Lung microvascular endothelial cell (primary cell): ENCODE measurements at regions not wholly inside any gene's neighbourhood (a gene's known extent, or its start where the extent isn't known, plus 50 kb on each side); places are given as distances from the start of the nearest gene placed in this dataset.
"Not testable (repeated sequence)": the region's sequence is repeated elsewhere in the genome, so short reads cannot be mapped to it uniquely, and the experiment has no call there.

Experiments
- DNase-seq, 2 donors: peaks; one replicate each; pipeline versions ENCODE4 v3.0.0 to v3.0.0-alpha.2; 2010; ENCODE audit warnings: low read depth in 2 of 2

GRCh38 chr2:129800285-129800684 is 179.2 kb upstream of the RAB6C start:
- DNase-seq = no peak

- no peak for DNase-seq
Measured at GRCh38 chr2:129800686-129801085, 178.8 kb upstream of the RAB6C start.

GRCh38 chr2:129801575-129801974 is 177.9 kb upstream of the RAB6C start:
- DNase-seq = peak in 1 of 2 donors; percentile 15

- no peak for DNase-seq
Measured at GRCh38 chr2:129802290-129802689, 177.2 kb upstream of the RAB6C start.

- DNase-seq = no peak
Measured at GRCh38 chr2:129803032-129803431, 176.4 kb upstream of the RAB6C start.

- no peak for DNase-seq
Measured at GRCh38 chr2:129803871-129804270, 175.6 kb upstream of the RAB6C start.

GRCh38 chr2:129805899-129806298 is 173.6 kb upstream of the RAB6C start:
- DNase-seq = no peak

GRCh38 chr2:129806317-129806716 is 173.1 kb upstream of the RAB6C start:
- no peak for DNase-seq

- no peak for DNase-seq
Measured at GRCh38 chr2:129806990-129807389, 172.5 kb upstream of the RAB6C start.

GRCh38 chr2:129807642-129808338 is 171.7 kb upstream of the RAB6C start:
- DNase-seq = not testable (repeated sequence)

GRCh38 chr2:129810521-129810920 is 168.9 kb upstream of the RAB6C start:
- no peak for DNase-seq

- DNase-seq = no peak
Measured at GRCh38 chr2:129812071-129812470, 167.4 kb upstream of the RAB6C start.

- DNase-seq = no peak
Measured at GRCh38 chr2:129812654-129813053, 166.8 kb upstream of the RAB6C start.

- no peak for DNase-seq
Measured at GRCh38 chr2:129813404-129813803, 166.1 kb upstream of the RAB6C start.

GRCh38 chr2:129816813-129817574 is 162.5 kb upstream of the RAB6C start:
- no peak for DNase-seq

GRCh38 chr2:129819855-129820254 is 159.6 kb upstream of the RAB6C start:
- DNase-seq = no peak

- no peak for DNase-seq
Measured at GRCh38 chr2:129820908-129821307, 158.6 kb upstream of the RAB6C start.

GRCh38 chr2:129821445-129821844 is 158.0 kb upstream of the RAB6C start:
- no peak for DNase-seq

GRCh38 chr2:129823044-129823443 is 156.4 kb upstream of the RAB6C start:
- no peak for DNase-seq

- no peak for DNase-seq
Measured at GRCh38 chr2:129827311-129828090, 152.0 kb upstream of the RAB6C start.

- DNase-seq = no peak
Measured at GRCh38 chr2:129828792-129829191, 150.7 kb upstream of the RAB6C start.

- DNase-seq = no peak
Measured at GRCh38 chr2:129829588-129829987, 149.9 kb upstream of the RAB6C start.
